Superior temporal gyrus (tissue), 1 donor: ENCODE measurements at regions not wholly inside any gene's neighbourhood (a gene's known extent, or its start where the extent isn't known, plus 50 kb on each side); places are given as distances from the start of the nearest gene placed in this dataset.
A peak's percentile ranks its signal among the peaks of the same experiment; 100 is the strongest.

Experiments
- DNase-seq: peaks from one replicate; pipeline ENCODE4 v3.0.0-alpha.2; 2016; ENCODE audit errors: extremely low spot score

DNA sequence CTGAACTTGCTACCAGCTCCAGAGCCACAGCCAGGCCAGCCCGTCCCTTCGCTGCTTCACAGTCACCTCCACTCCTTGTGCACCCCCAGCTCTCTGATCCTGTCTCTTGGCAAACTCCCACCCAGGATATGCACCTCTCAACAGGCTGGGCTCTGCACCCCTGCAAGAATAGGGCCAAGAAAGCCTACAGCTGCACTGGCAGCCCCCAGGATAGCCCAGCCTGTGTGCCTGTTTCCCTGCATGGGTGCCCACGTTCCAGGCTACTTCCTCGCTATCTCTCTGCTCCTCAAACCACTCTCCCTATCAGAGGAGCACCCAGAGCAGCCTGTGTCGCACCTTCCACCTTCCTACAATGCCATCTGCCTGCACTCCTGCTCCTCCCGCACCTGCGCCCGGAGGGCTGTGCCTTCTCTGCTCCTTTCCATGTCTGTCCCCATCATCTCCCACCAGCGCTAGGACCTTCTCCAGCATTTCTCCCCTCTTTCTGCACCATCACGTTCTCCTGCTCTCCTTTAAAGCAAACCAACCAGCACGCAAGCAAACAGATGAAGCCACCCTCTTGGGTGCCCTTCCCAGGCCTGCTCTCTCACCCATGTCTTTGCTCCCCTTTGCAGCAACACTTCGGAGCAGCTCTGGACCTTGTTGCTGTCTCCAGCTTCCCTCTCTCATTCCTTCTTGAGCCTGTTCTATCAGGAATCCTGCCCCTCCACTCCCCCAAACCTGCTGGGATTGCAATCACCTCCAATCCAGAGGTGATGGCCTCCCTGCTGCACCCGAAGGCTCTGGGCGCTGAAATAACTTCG is 313.2 kb upstream of the HS6ST1 start:
- no peak for DNase-seq

GRCh38 chr2:128632501-128632800 is 313.8 kb upstream of the HS6ST1 start:
- no peak for DNase-seq

DNA sequence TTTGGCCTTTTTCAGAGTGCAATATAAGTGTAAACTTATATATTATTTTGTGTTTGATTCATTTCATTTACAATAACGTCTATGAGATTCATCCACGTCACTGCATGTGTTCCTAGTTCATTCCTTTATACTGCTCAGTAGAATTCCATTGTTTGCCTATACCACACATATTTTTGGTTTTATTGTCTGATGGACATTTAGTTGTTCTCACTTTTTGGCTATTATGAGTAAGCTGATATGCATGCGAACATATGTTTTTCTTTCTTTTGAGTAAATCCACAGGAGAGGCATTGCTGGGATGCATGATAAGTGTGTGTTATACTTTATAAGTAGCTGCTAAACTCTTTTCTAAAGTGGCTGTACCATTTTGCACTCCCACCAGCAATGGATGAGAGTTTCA is 314.8 kb upstream of the HS6ST1 start:
- DNase-seq = no peak

GRCh38 chr2:128635361-128635900 is 316.8 kb upstream of the HS6ST1 start:
- DNase-seq = no peak

DNA sequence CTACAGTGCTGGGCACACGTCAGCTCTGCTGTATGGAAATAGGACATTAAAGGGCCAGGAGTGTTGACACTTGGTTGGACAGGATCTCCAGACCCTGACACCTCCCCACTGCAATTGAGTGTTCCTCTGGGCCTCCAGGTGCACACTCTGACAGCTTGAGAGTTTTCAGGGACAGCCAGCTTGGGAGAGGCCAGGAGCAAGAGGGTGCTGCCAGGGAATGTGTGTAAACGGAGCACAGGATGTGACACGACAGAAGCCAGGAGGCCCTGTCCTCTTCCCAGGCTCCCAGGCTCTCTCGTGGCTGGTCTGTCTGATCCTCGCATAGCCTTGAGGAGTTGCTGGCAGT is 318.1 kb upstream of the HS6ST1 start:
- DNase-seq = no peak

GRCh38 chr2:128637481-128638155 is 318.9 kb upstream of the HS6ST1 start:
- DNase-seq = no peak

- DNase-seq = peak; percentile 66
These were observed 319.9 kb upstream of the HS6ST1 start for GRCh38 chr2:128638341-128639119.

DNA sequence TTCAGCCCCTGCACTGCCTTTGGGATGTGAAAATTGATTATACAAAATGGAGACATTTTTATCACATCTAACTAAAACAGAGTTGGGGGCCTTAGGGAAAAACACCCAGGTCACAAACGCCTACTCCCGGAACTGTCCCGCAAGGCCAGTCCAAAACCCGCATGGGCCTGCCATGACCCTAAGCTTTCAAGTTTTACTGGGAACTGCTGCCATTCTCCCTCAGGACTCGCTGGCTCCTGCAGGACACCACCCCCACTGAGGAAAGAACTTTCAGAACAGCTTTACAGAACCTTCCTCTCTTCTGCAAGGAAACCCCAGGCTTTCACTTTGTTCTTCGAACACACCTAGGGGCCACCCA is 320.4 kb upstream of the HS6ST1 start:
- DNase-seq = no peak

GRCh38 chr2:128639693-128640092 is 321.0 kb upstream of the HS6ST1 start:
- no peak for DNase-seq

DNA sequence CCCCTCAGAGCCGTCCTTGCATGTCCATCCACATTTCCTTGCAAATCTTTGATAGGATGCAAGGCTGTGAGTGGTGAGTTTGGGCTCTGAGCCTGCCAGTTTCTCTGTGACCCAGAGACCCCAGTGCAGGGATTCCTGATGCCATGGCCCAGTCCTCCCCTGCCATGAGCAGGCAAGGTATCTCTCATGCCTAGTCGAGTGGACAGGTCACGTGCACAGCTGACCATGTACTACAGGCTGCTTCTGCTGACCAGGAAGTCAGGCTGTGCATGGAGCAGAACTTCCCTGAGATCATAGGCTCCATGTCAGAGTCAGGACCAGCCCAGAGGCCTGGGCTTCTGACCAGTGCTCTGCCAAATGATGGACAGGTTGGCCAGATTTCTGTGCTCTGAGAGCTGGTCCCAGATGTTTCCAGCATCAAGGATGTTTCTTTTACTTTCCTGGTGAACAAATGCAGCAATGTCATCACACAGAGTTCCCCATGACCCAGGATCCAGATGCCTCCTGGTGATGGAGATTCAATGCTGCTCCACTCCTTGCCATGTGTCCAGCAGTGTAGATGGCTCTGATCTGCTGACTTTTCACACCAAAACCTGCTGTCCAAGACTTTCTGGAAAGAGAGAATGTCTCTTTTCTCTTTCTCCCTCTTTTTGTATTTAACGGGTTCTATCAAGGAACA is 321.6 kb upstream of the HS6ST1 start:
- no peak for DNase-seq

DNA sequence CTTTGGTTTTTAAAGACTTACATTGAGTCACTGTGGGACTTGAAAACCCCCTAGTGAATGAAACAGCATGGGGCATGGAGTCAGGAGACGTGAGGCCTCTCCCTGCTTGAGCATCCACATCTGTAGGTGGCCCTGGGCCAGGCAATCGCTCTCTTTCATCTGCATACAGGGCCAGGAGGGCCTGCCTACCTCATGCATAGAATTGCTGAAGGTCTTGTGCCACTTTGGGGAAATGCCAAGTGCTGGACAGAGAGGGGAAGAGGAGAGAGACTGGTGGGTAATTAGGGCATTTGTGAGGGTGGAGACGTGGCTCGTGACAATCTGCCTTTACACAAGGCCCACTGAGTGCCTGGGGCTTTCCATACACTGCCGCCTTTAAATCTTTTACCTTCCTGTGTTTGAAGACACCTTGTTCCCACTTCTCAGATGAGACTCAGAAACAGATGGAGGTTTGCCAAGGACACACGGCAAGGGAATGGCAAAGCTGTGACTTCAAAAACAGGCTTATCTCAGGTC is 322.2 kb upstream of the HS6ST1 start:
- no peak for DNase-seq

DNA sequence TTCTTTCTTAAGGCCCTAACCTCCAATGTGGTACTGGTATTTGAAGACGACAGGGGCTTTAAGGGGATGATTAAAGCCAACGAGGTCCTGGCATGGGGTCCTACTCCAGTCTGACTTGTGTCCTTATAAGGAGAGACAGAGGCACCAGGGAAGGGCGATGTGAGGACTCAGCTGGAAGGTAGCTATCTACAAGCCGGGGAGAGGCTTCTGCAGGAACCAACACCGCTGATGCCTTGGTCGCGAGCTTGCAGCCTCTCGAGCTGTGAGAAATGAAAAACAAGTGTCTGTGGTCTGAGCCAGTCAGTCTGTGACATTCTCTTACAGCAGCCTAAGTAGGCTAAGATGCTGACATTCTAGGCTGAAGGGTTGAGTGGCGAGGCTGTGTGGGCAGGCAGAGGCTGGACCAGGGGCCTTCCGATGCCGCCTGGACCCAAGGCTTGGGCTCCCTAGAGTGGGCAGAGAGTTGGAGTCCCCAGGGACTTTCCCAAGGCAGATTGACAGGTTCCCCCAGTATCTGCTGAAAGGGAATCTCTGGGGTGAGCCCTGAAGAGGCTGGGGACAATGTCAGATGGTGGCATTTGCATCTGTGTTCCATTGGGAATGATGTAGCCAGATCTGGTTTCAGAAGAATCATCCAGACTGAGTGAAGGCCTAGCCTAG is 322.9 kb upstream of the HS6ST1 start:
- DNase-seq = no peak

- no peak for DNase-seq
These were observed 323.6 kb upstream of the HS6ST1 start for GRCh38 chr2:128642316-128642715.

DNA sequence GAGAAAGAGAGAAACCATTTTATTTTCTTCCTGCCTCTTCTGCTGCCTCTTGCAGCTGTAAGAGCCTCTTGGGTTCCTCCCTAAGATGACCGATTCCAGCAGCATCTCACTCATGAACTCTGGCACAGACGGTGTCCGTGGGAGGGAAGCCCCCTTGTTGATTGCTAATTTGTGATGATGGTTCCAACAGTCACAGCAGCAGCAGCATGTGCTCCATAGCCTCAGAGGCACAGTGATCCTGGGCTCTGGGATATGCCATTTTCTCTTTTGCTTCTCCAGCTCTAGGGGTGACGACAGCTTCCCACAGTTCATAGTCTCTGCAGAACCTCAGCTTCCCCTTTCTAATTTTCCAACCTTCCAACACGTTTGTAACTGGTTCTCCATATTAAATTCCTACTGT is 324.2 kb upstream of the HS6ST1 start:
- no peak for DNase-seq

GRCh38 chr2:128643221-128644065 is 324.8 kb upstream of the HS6ST1 start:
- no peak for DNase-seq

GRCh38 chr2:128644156-128644555 is 325.5 kb upstream of the HS6ST1 start:
- no peak for DNase-seq

GRCh38 chr2:128644718-128645256 is 326.1 kb upstream of the HS6ST1 start:
- DNase-seq = no peak

DNA sequence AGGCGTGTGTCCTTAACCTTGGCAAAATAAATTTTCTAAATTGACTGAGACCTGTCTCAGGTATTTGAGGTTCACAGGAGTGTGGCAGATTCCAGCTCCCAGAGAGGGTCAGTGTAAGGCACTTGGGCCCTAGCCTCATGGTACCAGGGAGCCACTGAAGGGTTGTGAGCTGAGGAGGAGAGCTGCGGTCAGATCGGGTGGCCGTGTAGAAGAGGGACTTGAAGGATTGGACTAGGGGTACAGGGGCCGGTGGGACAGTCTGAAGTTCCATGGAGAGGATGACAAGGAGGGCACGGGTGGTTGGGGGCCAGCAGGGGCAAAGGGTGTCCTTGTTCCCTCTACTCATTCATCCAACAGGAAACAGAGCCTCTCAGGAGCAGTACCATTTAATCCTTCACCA is 327.0 kb upstream of the HS6ST1 start:
- DNase-seq = no peak

DNA sequence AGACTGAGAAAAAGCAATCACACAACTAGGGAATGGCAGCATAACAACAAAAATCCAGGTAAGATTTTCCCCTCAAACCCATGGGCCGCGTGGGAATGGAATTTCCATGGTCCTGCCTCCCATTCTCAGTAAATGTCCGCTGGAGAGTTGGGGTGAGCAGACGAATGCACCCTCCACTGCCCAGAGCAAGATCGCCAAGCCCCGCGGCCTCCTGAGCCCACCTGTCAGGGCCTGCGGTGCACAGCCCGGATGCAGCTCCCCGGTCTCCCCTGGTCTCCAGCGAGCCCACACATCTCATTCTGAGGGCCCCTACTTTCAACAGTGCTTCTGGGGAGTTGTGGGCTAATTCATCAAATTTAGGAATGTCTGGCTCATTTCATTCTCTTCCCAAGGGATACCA is 327.4 kb upstream of the HS6ST1 start:
- DNase-seq = no peak

DNA sequence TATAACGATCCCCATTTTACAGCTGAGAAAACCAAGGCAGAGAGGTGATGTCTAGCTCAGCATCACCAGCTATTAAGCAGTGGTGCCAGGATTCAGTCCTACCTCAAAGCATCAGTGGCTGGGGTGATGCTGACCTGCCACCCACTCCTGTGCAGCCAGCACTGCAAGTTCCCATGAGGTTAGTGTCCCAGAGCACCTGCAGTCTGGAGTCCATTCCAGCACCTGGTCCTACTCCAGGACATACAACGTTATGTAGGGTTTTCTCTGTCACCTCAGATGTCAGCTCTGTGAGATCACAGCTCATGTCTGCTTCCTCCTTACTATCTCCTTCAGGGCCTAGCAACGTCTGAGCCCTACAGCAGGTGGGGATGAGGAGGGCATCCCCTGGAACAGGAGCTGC is 328.0 kb upstream of the HS6ST1 start:
- DNase-seq = no peak
